Aorta (tissue), 5 donors: ENCODE measurements at regions not wholly inside any gene's neighbourhood (a gene's known extent, or its start where the extent isn't known, plus 50 kb on each side); places are given as distances from the start of the nearest gene placed in this dataset.
"Not testable (repeated sequence)": the region's sequence is repeated elsewhere in the genome, so short reads cannot be mapped to it uniquely, and the experiment has no call there.

Experiments used
- ATAC-seq: fragments of 200-7000 bp; cut with Tn5 transposase; one replicate; pipeline ENCODE4 v1.9.1; 2022; ENCODE audit warnings: moderate library complexity; ENCODE audit not compliant: low FRiP score
- DNase-seq, 2 donors: peaks; one replicate each; pipeline ENCODE4 v3.0.0-alpha.2; 2020
- H3K27ac ChIP-seq, 2 donors: one replicate each; pipeline ENCODE4 v1.5.1; 2013; ENCODE audit warnings: low read length in 2 of 2, mild to moderate bottlenecking in 2 of 2, moderate library complexity in 2 of 2, control low read depth in 1 of 2, inconsistent platforms in 1 of 2, low read depth in 1 of 2
- H3K27me3 ChIP-seq, 2 donors: one replicate each; pipeline ENCODE4 v1.6.1; 2013; ENCODE audit warnings: control low read depth in 1 of 2, low read length in 1 of 2, mild to moderate bottlenecking in 1 of 2, moderate library complexity in 1 of 2; ENCODE audit not compliant: insufficient read depth in 2 of 2, control insufficient read depth in 1 of 2
- H3K36me3 ChIP-seq, 2 donors: one replicate each; pipeline ENCODE4 v1.6.1; 2013; ENCODE audit warnings: control low read depth in 1 of 2, low read length in 1 of 2, mild to moderate bottlenecking in 1 of 2; ENCODE audit not compliant: insufficient read depth in 2 of 2, control insufficient read depth in 1 of 2
- H3K4me1 ChIP-seq, 2 donors: one replicate each; pipeline ENCODE4 v1.6.1; 2013; ENCODE audit warnings: low read length in 2 of 2, control low read depth in 1 of 2, mild to moderate bottlenecking in 1 of 2, moderate library complexity in 1 of 2; ENCODE audit not compliant: insufficient read depth in 2 of 2, control insufficient read depth in 1 of 2
- H3K4me3 ChIP-seq, 2 donors: one replicate each; pipeline ENCODE4 v1.5.1; 2013; ENCODE audit warnings: low read length in 2 of 2, control low read depth in 1 of 2, mild to moderate bottlenecking in 1 of 2
- H3K9me3 ChIP-seq: one replicate; pipeline ENCODE4 v1.6.1; 2013; ENCODE audit warnings: mild to moderate bottlenecking, low read length; ENCODE audit not compliant: control insufficient read depth
- WGBS, 2 donors: extraction: QIAGEN DNeasy Blood & Tissue Kit; methylation state at CpG; one replicate each; pipeline ENCODE4 v1.1.7; 2013; 5-methylcytosine and 5-hydroxymethylcytosine counted together
- intact Hi-C, 2 donors: fragments of 100-400 bp; cut with DNase I; formaldehyde crosslinking; loops; one replicate each; pipeline versions ENCODE4 v1.14.2 to v1.15.0; 2022
- donor health status: healthy with polysubstance abuse.
- donor health status: Bipolar disorder and iron deficiency.
- donor health status: DM: no; HTN: no; CAD: no.
- donor health status: DM: no; HTN: no; CAD: no.
- donor health status: DM: yes; HTN: yes; CAD: no.

DNA sequence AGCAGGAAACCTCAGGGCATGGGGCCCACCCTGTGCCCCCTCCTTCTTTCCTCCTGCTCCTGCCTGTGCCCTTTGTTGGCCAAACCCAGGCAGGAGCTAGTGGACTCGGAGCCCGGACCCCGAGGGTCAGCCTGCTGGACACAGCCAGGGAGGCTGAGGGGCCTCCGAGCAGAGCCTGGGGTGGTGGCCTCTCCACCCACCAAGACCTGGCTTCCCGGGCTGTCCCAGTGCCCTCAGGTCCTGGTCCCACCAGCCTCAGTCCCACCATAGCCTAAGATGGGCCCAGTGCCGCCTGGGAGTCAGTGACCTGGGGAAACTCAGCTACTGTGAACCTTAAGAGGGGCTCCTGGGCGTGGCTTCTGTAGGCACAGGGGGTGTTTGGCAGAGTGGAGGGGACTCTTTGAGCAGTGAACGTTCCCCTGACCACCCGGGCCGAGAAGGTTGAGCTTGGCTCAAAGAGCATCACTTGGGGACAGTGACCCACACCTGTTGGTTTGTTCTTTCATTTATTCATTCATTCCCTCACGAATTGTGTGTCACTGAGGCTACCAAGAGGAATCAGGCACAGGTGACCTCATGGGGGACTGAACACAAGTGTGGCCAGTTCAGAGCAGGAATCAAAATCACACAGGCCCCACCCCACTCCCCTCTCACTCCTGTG is 266.1 kb downstream of the ADGRD1 start:
- WGBS, 2 donors: 79 to 89% methylated on average over 11 of the region's 11 CpGs
- no peak for ATAC-seq
- Histone ChIP-seq H3K9me3 (no peaks in the 10 kb centered on the region), H3K27me3 (no peaks in the 10 kb centered on the region), H3K36me3 (no peaks in the 10 kb centered on the region), H3K4me3 (no peak overlapping the region), H3K4me1 (no peaks in the 10 kb centered on the region), H3K27ac (no peak overlapping the region)
- intact Hi-C loops: no loop called here
- no peak for DNase-seq

DNA sequence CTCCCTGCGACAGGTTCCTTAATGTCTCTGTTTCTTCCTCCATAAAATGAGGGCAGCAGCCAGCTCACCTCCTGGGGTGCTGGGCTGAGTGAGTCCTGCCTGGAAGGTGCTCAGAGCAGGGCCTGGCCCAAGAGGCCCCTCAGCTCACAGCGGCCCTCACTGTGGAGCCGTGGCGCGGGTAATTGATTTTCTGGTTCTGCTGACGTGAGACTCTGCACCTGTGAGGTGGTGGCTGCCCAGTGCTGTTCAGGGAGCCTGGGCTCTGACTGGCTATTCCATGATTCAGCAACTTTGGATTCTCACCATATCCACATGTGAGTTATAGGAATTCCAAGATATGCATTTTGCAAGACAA is 266.6 kb downstream of the ADGRD1 start:
- DNase-seq: peak in 1 of 2 donors; percentile 38
- no peak overlapping the region for H3K27ac ChIP-seq
- no peaks in the 10 kb centered on the region for H3K27me3 ChIP-seq
- intact Hi-C loops: no loop called here
- H3K36me3 ChIP-seq: no peaks in the 10 kb centered on the region
- no peak for ATAC-seq
- no peaks in the 10 kb centered on the region for H3K4me1 ChIP-seq
- 88 to 91% methylated on average over 6 of the region's 6 CpGs for WGBS, 2 donors
- no peak overlapping the region for H3K4me3 ChIP-seq
- H3K9me3 ChIP-seq: no peaks in the 10 kb centered on the region

DNA sequence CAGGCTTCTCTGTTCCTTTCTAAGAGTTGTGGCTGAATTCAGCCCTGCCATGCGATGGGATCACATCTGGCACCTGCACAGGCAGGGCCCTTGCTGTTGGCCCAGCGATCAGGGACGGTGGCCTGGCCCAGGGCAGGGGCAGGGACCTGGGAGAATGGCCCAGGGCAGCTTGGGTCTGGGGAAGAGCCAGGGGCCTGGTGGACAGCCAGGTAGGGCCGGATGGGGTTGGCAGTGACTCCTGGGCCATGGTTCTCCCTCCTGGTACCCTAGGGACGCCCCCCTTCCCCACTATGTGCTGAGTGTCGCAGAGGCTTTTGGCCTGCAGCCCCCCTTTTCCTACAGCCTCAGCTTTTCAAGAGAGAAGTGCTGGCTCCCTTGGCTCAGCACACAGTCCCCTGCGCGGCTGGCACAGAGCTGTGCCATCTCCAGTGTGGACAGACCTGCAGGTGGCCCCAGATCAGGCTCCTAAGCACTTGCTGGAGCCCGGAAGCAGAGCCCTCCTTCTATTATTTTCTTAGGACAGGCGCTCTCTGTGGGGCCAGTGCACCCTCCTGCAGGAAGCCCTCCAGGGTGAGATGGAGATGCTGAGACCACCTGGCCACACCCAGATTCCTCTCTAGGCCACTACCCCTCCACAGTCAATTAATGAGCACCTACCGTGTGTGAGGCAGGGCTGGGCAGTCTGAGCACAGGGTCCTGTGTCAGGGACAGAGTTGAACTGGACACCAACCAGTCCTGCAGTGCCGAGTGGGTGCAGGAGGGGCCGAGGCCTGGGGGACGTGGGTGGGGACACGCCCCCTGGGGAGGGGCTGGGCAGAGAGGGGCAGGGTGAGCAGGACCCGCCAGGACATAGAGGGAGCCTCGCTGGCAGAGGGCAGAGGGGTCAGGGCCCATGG is 267.6 kb downstream of the ADGRD1 start:
- Histone ChIP-seq H3K9me3 (no peaks in the 10 kb centered on the region), H3K4me3 (no peak overlapping the region), H3K4me1 (no peaks in the 10 kb centered on the region), H3K27me3 (no peaks in the 10 kb centered on the region), H3K27ac (no peak overlapping the region), H3K36me3 (no peaks in the 10 kb centered on the region)
- intact Hi-C loops: no loop called here
- WGBS, 2 donors: 73 to 74% methylated on average over 15 to 17 of the region's 17 CpGs
- no peak for ATAC-seq
- peak in 1 of 2 donors; percentile 63 for DNase-seq

DNA sequence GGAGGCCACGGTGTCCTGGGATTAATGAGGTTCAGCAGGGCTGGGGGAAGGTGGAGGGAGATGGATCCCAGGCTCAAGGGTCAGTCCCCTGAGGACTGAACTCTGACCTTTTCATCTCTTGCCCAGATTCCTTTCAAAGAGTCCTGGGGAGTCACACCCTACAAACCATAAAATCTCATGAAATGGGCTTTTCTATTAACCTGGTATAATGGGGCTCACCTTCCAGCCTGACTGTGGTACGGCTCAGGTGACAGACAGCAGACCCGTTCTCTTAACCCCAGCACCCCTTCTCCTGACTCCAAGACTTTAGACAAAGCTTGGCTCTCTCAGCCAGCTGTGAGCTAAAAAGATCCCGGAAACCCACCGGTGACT is 268.2 kb downstream of the ADGRD1 start:
- DNase-seq (no peak), ATAC-seq (no peak)
- intact Hi-C loops: no loop called here
- 29 to 37% methylated on average over 5 of the region's 5 CpGs for WGBS, 2 donors
- H3K36me3 ChIP-seq: no peaks in the 10 kb centered on the region
- H3K4me3 ChIP-seq: no peak overlapping the region
- H3K27me3 ChIP-seq: no peaks in the 10 kb centered on the region
- H3K4me1 ChIP-seq: no peaks in the 10 kb centered on the region
- H3K27ac ChIP-seq: no peak overlapping the region
- no peaks in the 10 kb centered on the region for H3K9me3 ChIP-seq

DNA sequence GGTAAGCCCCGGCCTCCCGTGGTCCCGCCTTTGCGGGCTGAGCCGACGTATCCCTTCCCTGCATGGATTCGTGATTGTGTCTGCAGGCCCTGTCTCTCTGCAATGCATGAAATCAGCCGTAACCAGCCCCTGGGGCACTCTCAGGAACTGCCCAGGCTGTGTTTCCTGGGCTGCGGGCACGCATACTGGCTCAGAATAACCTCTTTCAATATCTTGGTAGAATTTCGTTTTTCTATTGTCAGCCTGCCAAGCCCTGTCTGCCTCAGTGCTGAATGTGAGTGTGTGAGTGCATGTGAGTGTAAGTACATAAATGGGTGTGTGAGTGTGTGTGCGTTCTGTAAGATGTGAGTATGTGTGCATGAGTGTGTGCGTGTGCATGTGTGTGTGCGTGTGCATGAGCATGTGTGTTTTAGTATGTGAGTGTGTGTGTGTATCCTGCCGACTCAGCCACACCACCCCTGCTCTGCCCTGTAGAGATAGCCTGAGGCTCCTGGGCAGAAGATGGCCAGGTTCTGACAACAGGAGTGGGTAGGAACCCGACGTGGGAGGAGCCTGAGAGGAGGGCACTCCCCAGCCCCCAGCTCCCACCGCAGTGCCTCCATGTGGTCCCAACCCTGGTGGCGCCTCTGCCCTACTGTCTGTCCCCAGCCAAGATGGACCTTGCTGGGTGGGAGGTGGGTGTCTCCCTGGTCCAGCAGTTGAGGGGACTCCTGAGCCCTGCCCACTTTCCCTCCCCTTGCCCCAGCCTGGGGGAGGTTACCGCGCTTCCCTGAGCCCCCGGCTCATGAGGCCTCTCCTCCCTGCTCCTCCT is 268.8 kb downstream of the ADGRD1 start:
- 25 to 30% methylated on average over 21 to 22 of the region's 22 CpGs for whole genome bisulfite sequencing, 2 donors
- no peaks in the 10 kb centered on the region for H3K9me3 ChIP-seq
- H3K27me3 ChIP-seq: no peaks in the 10 kb centered on the region
- ATAC-seq: no peak
- no peaks in the 10 kb centered on the region for H3K36me3 ChIP-seq
- H3K4me3 ChIP-seq: no peak overlapping the region
- H3K4me1 ChIP-seq: no peaks in the 10 kb centered on the region
- H3K27ac ChIP-seq: no peak overlapping the region
- DNase-seq: peak in 1 of 2 donors; percentile 62
- intact Hi-C loops: no loop called here

DNA sequence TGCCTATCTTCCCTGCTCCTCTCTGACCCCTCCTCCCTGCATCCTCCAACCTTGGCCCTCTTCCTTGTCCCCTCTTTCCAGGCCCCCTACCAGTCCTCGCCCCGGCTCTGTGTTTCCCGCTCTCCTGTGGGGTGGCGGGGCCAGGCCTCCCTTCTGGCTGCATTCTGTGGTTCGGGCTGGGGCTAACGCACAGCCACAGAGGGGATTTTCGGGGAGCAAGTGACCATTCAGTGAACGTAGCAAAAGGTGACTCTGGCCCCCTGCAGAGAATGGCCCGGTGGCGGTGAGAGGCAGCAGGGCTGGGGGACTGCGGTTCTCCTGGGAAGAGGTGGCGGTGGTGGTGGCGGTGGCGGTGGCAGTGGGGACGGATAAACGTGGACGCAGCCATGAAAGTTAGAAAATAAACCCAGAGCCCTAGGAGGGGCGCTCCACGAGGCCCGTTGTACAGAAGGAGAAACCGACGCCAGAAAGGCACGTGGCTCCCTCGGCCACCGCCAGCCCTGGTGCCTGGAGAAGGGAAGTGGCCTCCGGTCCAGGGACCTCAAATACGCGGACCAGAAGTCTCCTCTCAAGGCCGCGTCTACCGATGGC is 269.6 kb downstream of the ADGRD1 start:
- H3K9me3 ChIP-seq: no peaks in the 10 kb centered on the region
- H3K4me1 ChIP-seq: no peaks in the 10 kb centered on the region
- DNase-seq (peak in 1 of 2 donors; percentile 64), ATAC-seq (no peak)
- no peak overlapping the region for H3K4me3 ChIP-seq
- WGBS, 2 donors: 91 to 93% methylated on average over 31 of the region's 31 CpGs
- no peaks in the 10 kb centered on the region for H3K27me3 ChIP-seq
- H3K36me3 ChIP-seq: no peaks in the 10 kb centered on the region
- H3K27ac ChIP-seq: no peak overlapping the region
- intact Hi-C loops: no loop called here

DNA sequence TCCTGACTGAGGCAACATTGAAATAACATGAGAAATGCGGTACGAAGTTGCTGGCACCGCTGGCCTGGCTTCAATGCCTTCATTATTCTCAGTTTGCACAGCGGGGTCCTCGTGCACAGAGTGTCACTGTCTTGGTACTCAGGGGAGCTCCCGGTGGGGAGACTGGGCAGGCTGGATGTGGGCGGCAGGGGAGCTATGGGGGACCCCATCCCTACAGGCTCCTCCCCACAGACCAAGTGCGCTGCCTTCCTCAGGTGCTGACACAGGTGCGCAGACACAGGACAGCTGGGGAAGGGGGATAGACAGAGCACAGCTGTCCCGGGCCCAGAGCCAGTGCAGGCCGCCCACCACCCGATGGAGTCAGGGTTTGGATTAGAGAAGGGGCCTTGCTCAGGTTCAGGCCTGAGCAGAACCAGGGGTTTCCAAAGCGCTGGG is 270.1 kb downstream of the ADGRD1 start:
- no peaks in the 10 kb centered on the region for H3K9me3 ChIP-seq
- ATAC-seq: no peak
- intact Hi-C loops: no loop called here
- H3K27me3 ChIP-seq: no peaks in the 10 kb centered on the region
- H3K4me3 ChIP-seq: no peak overlapping the region
- no peaks in the 10 kb centered on the region for H3K4me1 ChIP-seq
- no peak overlapping the region for H3K27ac ChIP-seq
- WGBS, 2 donors: 80 to 81% methylated on average over 13 of the region's 13 CpGs
- peak in 1 of 2 donors; percentile 75 for DNase-seq
- H3K36me3 ChIP-seq: no peaks in the 10 kb centered on the region

DNA sequence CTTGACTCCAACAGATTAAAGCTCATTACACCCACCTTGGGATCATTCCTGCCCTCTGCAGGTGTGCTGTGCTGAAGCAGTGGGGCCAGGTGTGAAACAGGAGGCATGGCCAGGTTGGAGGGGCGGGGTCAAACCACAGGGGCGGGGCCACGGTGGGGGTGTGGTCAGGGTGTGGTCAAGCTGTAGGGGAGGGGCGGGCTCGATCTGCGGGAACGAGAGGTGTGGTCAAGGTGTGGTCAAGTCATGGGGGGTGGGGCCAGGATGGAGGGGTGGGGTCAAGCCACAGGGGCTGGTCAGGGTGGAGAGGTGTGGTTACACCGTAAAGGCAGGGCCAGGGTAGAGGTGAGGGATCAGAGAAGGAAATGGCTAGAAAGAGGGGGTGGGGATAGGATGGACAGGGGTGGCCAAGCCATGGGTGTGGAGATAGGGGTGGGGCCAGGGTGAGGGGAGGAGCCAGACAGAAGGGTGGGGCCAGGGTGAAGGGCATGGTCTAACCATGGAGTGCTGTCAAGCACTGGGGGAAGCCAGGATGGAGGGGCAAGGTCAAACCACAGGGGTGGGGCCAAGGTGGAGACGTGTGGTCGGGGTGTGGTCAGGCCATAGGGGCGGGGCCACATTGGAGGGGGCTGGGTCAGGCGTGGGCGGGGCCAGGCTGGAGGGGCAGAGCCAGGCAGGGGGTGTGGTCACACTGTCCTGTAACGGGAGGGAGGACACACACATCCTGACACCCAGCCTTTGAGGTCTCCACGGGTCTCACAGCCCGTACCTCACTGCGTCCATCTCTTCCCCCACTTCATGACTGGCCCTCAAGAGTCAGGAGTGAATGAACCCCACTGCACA is 270.7 kb downstream of the ADGRD1 start:
- H3K27ac ChIP-seq, H3K9me3 ChIP-seq, H3K4me1 ChIP-seq, H3K36me3 ChIP-seq, H3K4me3 ChIP-seq, intact Hi-C loops, H3K27me3 ChIP-seq: not testable (repeated sequence)
- ATAC-seq (peak; percentile 39), DNase-seq (peak in 1 of 2 donors; percentile 70)
- WGBS, 2 donors: 61 to 64% methylated on average over 11 to 13 of the region's 17 CpGs
